Trophoblast cell (in vitro differentiated cells and primary cell): ENCODE measurements at regions not wholly inside any gene's neighbourhood (a gene's known extent, or its start where the extent isn't known, plus 50 kb on each side); places are given as distances from the start of the nearest gene placed in this dataset.
A peak's percentile ranks its signal among the peaks of the same experiment; 100 is the strongest.

ENCODE experiments used
- DNase-seq, 2 donors: peaks; one replicate each; pipeline ENCODE4 v3.0.0-alpha.2; 2016
- H2AFZ ChIP-seq: 2 replicates; pipeline ENCODE4 v1.6.1; 2013; ENCODE audit warnings: low read length, moderate library complexity, mild to moderate bottlenecking; ENCODE audit not compliant: insufficient read depth, poor library complexity
- H2AK5ac ChIP-seq: 2 replicates; pipeline ENCODE4 v1.6.1; 2013; ENCODE audit warnings: mild to moderate bottlenecking, low read length
- H2BK120ac ChIP-seq: 2 replicates; pipeline ENCODE4 v1.6.1; 2013; ENCODE audit warnings: low read length, mild to moderate bottlenecking, moderate library complexity; ENCODE audit not compliant: insufficient read depth, poor library complexity
- H2BK12ac ChIP-seq: 2 replicates; pipeline ENCODE4 v1.6.1; 2013; ENCODE audit warnings: mild to moderate bottlenecking, low read length, moderate library complexity
- H2BK5ac ChIP-seq: 2 replicates; pipeline ENCODE4 v1.6.1; 2013; ENCODE audit warnings: low read length, low read depth, moderate library complexity, mild to moderate bottlenecking; ENCODE audit not compliant: poor library complexity
- H3K14ac ChIP-seq: 2 replicates; pipeline ENCODE4 v1.6.1; 2013; ENCODE audit warnings: mild to moderate bottlenecking, low read length
- H3K18ac ChIP-seq: 2 replicates; pipeline ENCODE4 v1.6.1; 2013; ENCODE audit warnings: mild to moderate bottlenecking, low read length
- H3K23ac ChIP-seq: 2 replicates; pipeline ENCODE4 v1.6.1; 2013; ENCODE audit warnings: low read length
- H3K27ac ChIP-seq: 2 replicates; pipeline ENCODE4 v1.5.1; 2013; ENCODE audit warnings: low read depth, mild to moderate bottlenecking, inconsistent platforms, low read length, moderate library complexity
- H3K27me3 ChIP-seq: 2 replicates; pipeline ENCODE4 v1.6.1; 2013; ENCODE audit warnings: inconsistent platforms, mild to moderate bottlenecking, low read length, moderate library complexity; ENCODE audit not compliant: insufficient read depth
- H3K36me3 ChIP-seq, 2 experiments: 1 replicate in 1 of 2; 2 replicates in 1 of 2; pipeline ENCODE4 v1.6.1; 2013; ENCODE audit warnings: low read length in 2 of 2, mild to moderate bottlenecking in 2 of 2, moderate library complexity in 1 of 2; ENCODE audit not compliant: insufficient read depth in 2 of 2, control insufficient read depth in 1 of 2
- H3K4ac ChIP-seq: 2 replicates; pipeline ENCODE4 v1.6.1; 2013; ENCODE audit warnings: low read depth, mild to moderate bottlenecking, low read length, moderate library complexity
- H3K4me1 ChIP-seq, 2 experiments: 1 replicate in 1 of 2; 2 replicates in 1 of 2; pipeline ENCODE4 v1.6.1; 2013; ENCODE audit warnings: low read length in 2 of 2, mild to moderate bottlenecking in 2 of 2, moderate library complexity in 1 of 2; ENCODE audit not compliant: insufficient read depth in 2 of 2, control insufficient read depth in 1 of 2
- H3K4me2 ChIP-seq: 2 replicates; pipeline ENCODE4 v1.6.1; 2013; ENCODE audit warnings: inconsistent platforms, mild to moderate bottlenecking, low read length, moderate library complexity
- H3K4me3 ChIP-seq: 2 replicates; pipeline ENCODE4 v1.5.1; 2013; ENCODE audit warnings: mild to moderate bottlenecking, low read depth, low read length, inconsistent platforms
- H3K79me1 ChIP-seq: one replicate; pipeline ENCODE4 v1.6.1; 2013; ENCODE audit warnings: low read length
- H3K79me2 ChIP-seq: 2 replicates; pipeline ENCODE4 v1.6.1; 2013; ENCODE audit warnings: low read length, mild to moderate bottlenecking; ENCODE audit not compliant: control insufficient read depth, insufficient read depth, poor library complexity
- H3K9ac ChIP-seq: 2 replicates; pipeline ENCODE4 v1.6.1; 2013; ENCODE audit warnings: mild to moderate bottlenecking, low read length
- H3K9me3 ChIP-seq: 2 replicates; pipeline ENCODE4 v1.6.1; 2013; ENCODE audit warnings: low read depth, mild to moderate bottlenecking, control low read depth, inconsistent platforms, low read length; ENCODE audit not compliant: insufficient read depth
- H4K12ac ChIP-seq: 2 replicates; pipeline ENCODE4 v1.6.1; 2013; ENCODE audit warnings: low read depth, mild to moderate bottlenecking, low read length, moderate library complexity
- H4K8ac ChIP-seq: 2 replicates; pipeline ENCODE4 v1.6.1; 2013; ENCODE audit warnings: low read depth, mild to moderate bottlenecking, low read length, moderate library complexity
- H4K91ac ChIP-seq: one replicate; pipeline ENCODE4 v1.6.1; 2013; ENCODE audit warnings: low read depth, mild to moderate bottlenecking, low read length, moderate library complexity
- WGBS: extraction: QIAGEN DNeasy Blood & Tissue Kit; methylation state at CpG from one replicate; pipeline ENCODE4 v1.1.7; 2013; ENCODE audit warnings: missing lambda C conversion rate; ENCODE audit not compliant: insufficient read length, insufficient coverage; ENCODE audit errors: extremely low coverage; 5-methylcytosine and 5-hydroxymethylcytosine counted together

DNA sequence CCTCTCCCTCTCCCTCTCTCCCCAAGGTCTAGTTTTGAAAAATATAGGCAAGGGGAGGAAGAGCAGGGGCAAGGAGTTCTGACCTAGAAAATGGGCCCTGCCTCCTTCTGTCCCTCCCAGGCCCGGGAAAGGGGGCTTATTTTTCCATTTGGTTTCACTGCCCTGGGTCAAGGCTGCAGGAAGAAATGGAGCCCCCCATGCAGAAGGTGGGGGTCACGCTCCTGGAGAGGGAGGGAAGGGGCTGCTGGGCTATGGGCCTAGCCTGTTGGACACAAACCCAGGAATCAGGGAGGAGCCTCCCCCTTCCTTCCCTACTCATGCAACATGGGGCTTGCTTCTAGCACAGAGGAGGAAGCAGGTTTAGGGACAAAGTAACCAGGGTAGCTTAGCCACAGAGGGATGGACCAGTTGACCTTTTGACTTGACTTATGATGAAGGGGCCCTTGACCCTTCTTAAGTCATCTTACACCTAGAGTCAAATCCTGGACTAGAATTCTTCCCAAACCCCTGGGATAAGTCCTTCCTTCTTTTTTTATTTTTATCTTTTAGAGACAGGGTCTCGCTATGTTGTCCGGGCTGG lies 70.4 kb upstream of the SSBP3 start:
- H3K18ac ChIP-seq, result no peak overlapping the region
- no peak overlapping the region for H4K91ac ChIP-seq
- H2BK12ac ChIP-seq, result no peak overlapping the region
- H3K9ac ChIP-seq, result no peak overlapping the region
- H2BK120ac ChIP-seq, result no peak overlapping the region
- no peak overlapping the region for H2AFZ ChIP-seq
- no peak overlapping the region for H3K4me2 ChIP-seq
- peaks cover 28 to 36% of the 10 kb centered on the region in 2 experiments for H3K4me1 ChIP-seq
- no peak overlapping the region for H4K8ac ChIP-seq
- no peak overlapping the region for H2BK5ac ChIP-seq
- no CpG with 5 or more reads among the region's 4 CpGs for WGBS
- no peaks in the 10 kb centered on the region for H3K9me3 ChIP-seq
- no peak for DNase-seq
- no peak overlapping the region for H3K14ac ChIP-seq
- H3K27me3 ChIP-seq, result no peaks in the 10 kb centered on the region
- no peak overlapping the region for H3K23ac ChIP-seq
- H3K4me3 ChIP-seq, result no peak overlapping the region
- H3K36me3 ChIP-seq, result no peaks in the 10 kb centered on the region
- no peak overlapping the region for H3K4ac ChIP-seq
- H2AK5ac ChIP-seq, result no peak overlapping the region
- no peak overlapping the region for H3K27ac ChIP-seq
- H4K12ac ChIP-seq, result no peak overlapping the region
- no peaks in the 10 kb centered on the region for H3K79me2 ChIP-seq
- H3K79me1 ChIP-seq, result peaks cover 19% of the 10 kb centered on the region

DNA sequence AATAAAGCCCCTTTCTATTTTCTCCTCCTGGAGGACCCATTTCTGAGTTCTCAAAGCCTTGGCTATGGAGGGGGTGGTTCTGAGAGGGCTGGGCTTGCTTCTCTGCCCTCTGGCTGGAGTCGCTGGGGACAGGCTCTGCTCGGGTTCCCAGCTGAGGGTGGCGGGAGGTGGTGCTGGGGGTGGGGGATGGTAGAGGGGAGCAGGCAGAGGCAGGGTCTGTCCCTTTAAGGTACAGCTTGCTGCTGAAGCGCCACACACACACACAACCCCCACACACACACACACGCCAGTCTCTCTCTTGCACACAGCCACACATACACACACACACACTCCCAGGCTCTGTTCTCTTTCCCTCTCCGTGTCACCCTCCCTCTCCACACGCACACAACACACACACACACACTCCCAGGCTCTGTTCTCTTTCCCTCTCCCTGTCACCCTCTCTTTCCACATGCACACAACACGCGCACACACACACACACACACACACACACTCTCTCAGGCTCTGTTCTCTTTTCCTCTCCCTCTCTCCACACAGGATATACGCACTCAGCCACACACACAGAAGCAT lies 69.8 kb upstream of the SSBP3 start:
- Histone ChIP-seq H3K4me3 (no peak overlapping the region), H3K27me3 (no peaks in the 10 kb centered on the region)
- no CpG with 5 or more reads among the region's 10 CpGs for WGBS

DNA sequence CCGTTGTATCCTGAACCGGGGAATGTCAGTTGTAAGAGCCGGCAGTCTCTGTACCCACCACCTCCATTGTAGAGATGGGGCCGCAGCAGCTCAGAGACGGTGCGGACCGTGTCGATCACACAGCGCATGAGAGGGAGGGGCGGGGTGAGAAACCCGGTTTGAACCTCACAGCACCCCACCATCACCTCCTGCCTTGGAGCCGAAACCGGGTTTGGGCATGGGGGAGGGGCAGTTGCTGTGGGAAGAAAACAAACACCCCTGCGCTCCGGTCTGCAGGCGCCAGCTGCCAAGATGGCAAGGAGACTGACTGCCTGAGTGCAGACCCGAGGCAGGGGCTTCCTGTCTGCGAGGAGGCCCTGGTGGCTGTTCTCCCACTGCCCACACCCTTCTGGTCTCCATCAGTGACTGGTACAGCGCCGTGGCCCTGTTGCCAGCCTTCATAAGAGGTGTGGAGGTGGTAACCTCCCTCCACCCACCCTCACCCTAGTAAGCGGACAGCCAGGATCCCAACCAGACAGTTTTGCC lies 69.2 kb upstream of the SSBP3 start:
- H2AK5ac ChIP-seq, result peak overlapping the region; percentile 30
- H3K9ac ChIP-seq, result no peak overlapping the region
- H3K4me1 ChIP-seq, result peaks cover 32 to 40% of the 10 kb centered on the region in 2 experiments
- H3K4ac ChIP-seq, result no peak overlapping the region
- no CpG with 5 or more reads among the region's 21 CpGs for WGBS
- H3K36me3 ChIP-seq, result no peaks in the 10 kb centered on the region
- H2AFZ ChIP-seq, result peak overlapping the region; percentile 31
- no peak overlapping the region for H2BK5ac ChIP-seq
- peak overlapping the region; percentile 43 for H3K18ac ChIP-seq
- H2BK12ac ChIP-seq, result peak overlapping the region; percentile 21
- no peaks in the 10 kb centered on the region for H3K79me2 ChIP-seq
- H3K23ac ChIP-seq, result no peak overlapping the region
- H3K9me3 ChIP-seq, result no peaks in the 10 kb centered on the region
- H4K8ac ChIP-seq, result peak overlapping the region; percentile 5
- peak overlapping the region; percentile 46 for H2BK120ac ChIP-seq
- H3K14ac ChIP-seq, result peak overlapping the region; percentile 1
- no peak overlapping the region for H3K4me3 ChIP-seq
- no peak overlapping the region for H3K27ac ChIP-seq
- H3K27me3 ChIP-seq, result no peaks in the 10 kb centered on the region
- peak overlapping the region; percentile 6 for H4K91ac ChIP-seq
- H3K4me2 ChIP-seq, result peak overlapping the region; percentile 70
- DNase-seq, result no peak
- no peak overlapping the region for H4K12ac ChIP-seq
- H3K79me1 ChIP-seq, result peaks cover 19% of the 10 kb centered on the region

More for the DNA sequence above, 69.8 kb upstream of the SSBP3 start:
- H3K14ac ChIP-seq, result no peak overlapping the region
- H3K4me1 ChIP-seq, result peaks cover 33 to 42% of the 10 kb centered on the region in 2 experiments
- H3K9me3 ChIP-seq, result no peaks in the 10 kb centered on the region
- no peaks in the 10 kb centered on the region for H3K36me3 ChIP-seq
- no peak overlapping the region for H2AFZ ChIP-seq
- no peak overlapping the region for H4K8ac ChIP-seq
- no peak overlapping the region for H3K4me2 ChIP-seq
- no peak overlapping the region for H4K12ac ChIP-seq
- H2BK120ac ChIP-seq, result peak overlapping the region; percentile 4
- peak overlapping the region; percentile 6 for H4K91ac ChIP-seq
- no peak overlapping the region for H2BK5ac ChIP-seq
- H3K79me1 ChIP-seq, result peaks cover 19% of the 10 kb centered on the region
- H3K27ac ChIP-seq, result no peak overlapping the region
- H2BK12ac ChIP-seq, result no peak overlapping the region
- no peak overlapping the region for H3K18ac ChIP-seq
- no peak overlapping the region for H2AK5ac ChIP-seq
- no peak overlapping the region for H3K9ac ChIP-seq
- no peak overlapping the region for H3K4ac ChIP-seq
- no peak overlapping the region for H3K23ac ChIP-seq
- DNase-seq, result no peak
- no peaks in the 10 kb centered on the region for H3K79me2 ChIP-seq

DNA sequence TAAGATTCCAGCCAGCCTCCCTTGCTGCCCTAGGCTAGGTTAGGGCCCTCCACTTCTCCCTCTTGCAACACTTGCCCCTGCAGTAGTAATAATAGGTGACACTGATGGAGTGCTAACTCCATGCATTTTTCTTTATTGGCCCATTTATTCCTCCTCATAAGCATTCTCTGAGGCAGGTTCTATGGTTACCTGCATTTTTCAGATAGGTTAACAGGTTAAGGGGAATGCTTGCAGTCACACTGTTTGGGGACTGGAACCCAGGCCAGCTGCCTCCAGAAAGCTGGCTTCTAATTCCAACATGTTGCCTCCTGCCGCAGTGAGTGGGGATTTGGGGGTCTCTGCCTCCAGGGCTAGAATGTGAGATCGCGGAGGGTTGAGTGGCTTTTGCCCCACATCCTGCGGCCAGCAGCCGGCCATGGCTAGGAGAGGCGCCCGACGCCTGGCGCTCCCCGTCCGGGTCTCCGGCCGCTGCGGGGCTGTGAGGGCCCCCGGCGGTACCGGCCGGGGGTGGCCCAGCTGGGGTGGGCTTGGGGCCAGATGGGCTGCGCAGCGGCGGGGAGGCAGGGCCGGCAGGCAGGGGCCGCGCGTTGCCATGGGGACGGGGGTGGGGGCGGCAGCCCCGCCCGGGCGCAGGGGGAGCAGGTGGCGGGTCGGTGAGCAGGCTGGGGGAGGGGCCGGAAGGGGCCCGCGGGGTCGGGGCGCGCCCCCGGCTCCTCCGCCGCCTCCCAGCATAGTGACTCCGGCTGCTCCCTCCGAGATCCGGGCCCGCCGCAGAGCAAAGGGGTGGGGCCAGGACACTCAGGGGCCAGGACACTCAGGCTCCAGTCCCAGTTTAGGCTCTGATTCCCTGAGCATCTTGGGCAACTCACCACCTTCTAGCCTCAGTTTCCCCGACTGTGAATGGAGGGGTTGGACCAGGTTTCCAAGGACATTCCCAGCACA lies 68.4 kb upstream of the SSBP3 start:
- Histone ChIP-seq H3K18ac (no peak overlapping the region), H3K27ac (no peak overlapping the region), H2BK12ac (peak overlapping the region; percentile 61), H3K9ac (no peak overlapping the region), H3K79me2 (no peaks in the 10 kb centered on the region), H3K36me3 (no peaks in the 10 kb centered on the region), H4K12ac (no peak overlapping the region), H2AFZ (peak overlapping the region; percentile 31), H3K4me3 (peak overlapping the region; percentile 41), H3K9me3 (no peaks in the 10 kb centered on the region), H2BK120ac (peak overlapping the region; percentile 46), H3K4ac (no peak overlapping the region), H3K23ac (no peak overlapping the region), H2BK5ac (no peak overlapping the region), H4K8ac (peak overlapping the region; percentile 30), H3K79me1 (peaks cover 17% of the 10 kb centered on the region), H3K14ac (no peak overlapping the region), H3K4me1 (peaks cover 28 to 37% of the 10 kb centered on the region in 2 experiments), H3K4me2 (peak overlapping the region; percentile 70), H2AK5ac (peak overlapping the region; percentile 30), H3K27me3 (no peaks in the 10 kb centered on the region), H4K91ac (peak overlapping the region; percentile 6)
- peak in 1 of 2 donors; percentile 32 for DNase-seq
- WGBS, result no CpG with 5 or more reads among the region's 47 CpGs
